ENCODE measurements at regions not wholly inside any gene's neighbourhood (a gene's known extent, or its start where the extent isn't known, plus 50 kb on each side); places are given as distances from the start of the nearest gene placed in this dataset.
"Not testable (repeated sequence)": the region's sequence is repeated elsewhere in the genome, so short reads cannot be mapped to it uniquely, and the experiment has no call there.

- DNase-seq (ENCODE audit: low read depth in 2 of 2) = no peak
Measured at GRCh38 chr1:235059221-235059620, 69.4 kb downstream of the TOMM20 start.

- DNase-seq (ENCODE audit: low read depth in 2 of 2) = no peak
Measured at GRCh38 chr1:235058695-235059094, 69.9 kb downstream of the TOMM20 start.

GRCh38 chr1:235057385-235058306 is 71.0 kb downstream of the TOMM20 start:
- no peak for DNase-seq (ENCODE audit: low read depth in 2 of 2)

GRCh38 chr1:235056937-235057336 is 71.7 kb downstream of the TOMM20 start:
- DNase-seq (ENCODE audit: low read depth in 2 of 2) = no peak

GRCh38 chr1:235054936-235055335 is 73.7 kb downstream of the TOMM20 start:
- DNase-seq (ENCODE audit: low read depth in 2 of 2) = no peak

GRCh38 chr1:235054466-235054865 is 74.2 kb downstream of the TOMM20 start:
- DNase-seq (ENCODE audit: low read depth in 2 of 2) = no peak

GRCh38 chr1:235052067-235053008 is 76.3 kb downstream of the TOMM20 start:
- no peak for DNase-seq (ENCODE audit: low read depth in 2 of 2)

GRCh38 chr1:235051521-235051920 is 77.1 kb downstream of the TOMM20 start:
- DNase-seq (ENCODE audit: low read depth in 2 of 2) = no peak

GRCh38 chr1:235050911-235051360 is 77.7 kb downstream of the TOMM20 start:
- DNase-seq (ENCODE audit: low read depth in 2 of 2) = no peak

- not testable (repeated sequence) for DNase-seq (ENCODE audit: low read depth in 2 of 2)
Measured at GRCh38 chr1:235049716-235050378, 78.8 kb downstream of the TOMM20 start.

- no peak for DNase-seq (ENCODE audit: low read depth in 2 of 2)
Measured at GRCh38 chr1:235049217-235049616, 79.4 kb downstream of the TOMM20 start.

GRCh38 chr1:235047331-235047871 is 81.2 kb downstream of the TOMM20 start:
- no peak for DNase-seq (ENCODE audit: low read depth in 2 of 2)

GRCh38 chr1:235045921-235046601 is 82.6 kb downstream of the TOMM20 start:
- DNase-seq (ENCODE audit: low read depth in 2 of 2) = no peak

GRCh38 chr1:235045034-235045690 is 83.5 kb downstream of the TOMM20 start:
- no peak for DNase-seq (ENCODE audit: low read depth in 2 of 2)

GRCh38 chr1:235043234-235043633 is 85.4 kb downstream of the TOMM20 start:
- DNase-seq (ENCODE audit: low read depth in 2 of 2) = no peak

- no peak for DNase-seq (ENCODE audit: low read depth in 2 of 2)
Measured at GRCh38 chr1:235038701-235039100, 89.9 kb downstream of the TOMM20 start.

- DNase-seq (ENCODE audit: low read depth in 2 of 2) = no peak
Measured at GRCh38 chr1:235035928-235036327, 92.7 kb downstream of the TOMM20 start.

GRCh38 chr1:235030919-235031596 is 97.6 kb downstream of the TOMM20 start:
- DNase-seq (ENCODE audit: low read depth in 2 of 2) = no peak

GRCh38 chr1:235027862-235028250 is 100.8 kb downstream of the TOMM20 start:
- no peak for DNase-seq (ENCODE audit: low read depth in 2 of 2)

All from activated CD8-positive, alpha-beta memory T cell treated with anti-CD3 and anti-CD28 coated beads for 4 hours (primary cell).